HG02642 (cell line): ENCODE measurements at regions not wholly inside any gene's neighbourhood (a gene's known extent, or its start where the extent isn't known, plus 50 kb on each side); places are given as distances from the start of the nearest gene placed in this dataset.

Source experiments
- ATAC-seq: cut with Tn5 transposase; IDR thresholded peaks from one replicate; pipeline ENCODE4 v1.9.1; 2021; ENCODE audit warnings: mild to moderate bottlenecking; ENCODE audit not compliant: unreplicated experiment, poor library complexity

DNA sequence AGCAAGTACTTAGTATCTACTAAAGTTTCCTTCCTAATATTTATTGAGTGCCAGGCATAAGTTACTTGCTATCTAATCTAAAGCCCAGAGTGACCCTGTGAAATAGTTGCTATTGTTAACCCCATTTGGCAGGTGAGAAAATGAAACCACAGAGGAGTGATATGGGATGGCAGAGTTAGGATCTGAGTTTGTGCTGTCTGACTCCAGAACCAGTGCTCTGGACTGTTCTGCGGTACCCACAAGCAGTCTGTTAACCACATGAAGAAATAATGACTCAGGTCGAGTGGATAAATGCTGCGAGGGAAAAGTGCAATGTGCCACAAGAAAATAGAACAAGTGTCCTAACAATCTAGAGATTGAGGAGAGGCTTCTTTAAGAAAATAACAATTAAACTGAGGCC lies 60.7 kb upstream of the GZMB start:
- no peak for ATAC-seq

DNA sequence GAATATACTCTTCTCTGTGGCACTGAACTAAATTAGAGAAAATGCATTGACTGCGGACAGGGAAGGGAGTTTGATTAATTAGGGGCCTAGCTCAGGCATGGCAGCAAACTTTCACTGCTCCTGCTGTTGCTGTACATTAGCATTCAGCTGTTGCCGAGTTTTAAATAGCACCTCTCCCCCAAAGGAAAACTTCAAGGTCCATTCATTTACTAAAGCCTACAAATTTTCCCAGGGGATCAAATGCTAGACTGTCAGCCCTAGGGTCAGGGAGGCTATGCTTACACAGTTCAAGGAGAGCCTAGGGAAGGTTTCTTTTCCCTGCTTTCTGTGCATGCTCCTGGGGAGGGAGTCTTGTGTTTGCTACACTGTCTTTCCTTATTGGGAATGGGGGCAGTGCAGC lies 60.0 kb upstream of the GZMB start:
- no peak for ATAC-seq

DNA sequence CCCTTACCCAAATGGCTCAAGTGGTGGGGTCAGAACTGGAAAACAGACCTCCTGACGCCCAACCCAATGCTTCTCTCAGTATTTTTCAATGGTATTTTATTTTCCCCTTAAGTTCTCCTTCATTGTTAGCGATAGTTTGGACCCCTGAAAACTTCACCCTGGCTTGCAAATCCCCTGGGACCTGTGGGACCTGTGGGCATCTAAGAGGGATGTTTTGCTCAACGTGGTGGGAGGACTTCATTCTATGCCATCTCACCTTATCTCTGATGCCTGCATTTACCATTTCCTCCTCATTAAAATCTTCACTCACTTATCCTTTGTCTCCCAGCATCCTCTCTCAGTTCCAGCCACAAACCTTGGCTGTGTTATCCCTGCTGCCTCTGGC lies 59.4 kb upstream of the GZMB start:
- no peak for ATAC-seq

DNA sequence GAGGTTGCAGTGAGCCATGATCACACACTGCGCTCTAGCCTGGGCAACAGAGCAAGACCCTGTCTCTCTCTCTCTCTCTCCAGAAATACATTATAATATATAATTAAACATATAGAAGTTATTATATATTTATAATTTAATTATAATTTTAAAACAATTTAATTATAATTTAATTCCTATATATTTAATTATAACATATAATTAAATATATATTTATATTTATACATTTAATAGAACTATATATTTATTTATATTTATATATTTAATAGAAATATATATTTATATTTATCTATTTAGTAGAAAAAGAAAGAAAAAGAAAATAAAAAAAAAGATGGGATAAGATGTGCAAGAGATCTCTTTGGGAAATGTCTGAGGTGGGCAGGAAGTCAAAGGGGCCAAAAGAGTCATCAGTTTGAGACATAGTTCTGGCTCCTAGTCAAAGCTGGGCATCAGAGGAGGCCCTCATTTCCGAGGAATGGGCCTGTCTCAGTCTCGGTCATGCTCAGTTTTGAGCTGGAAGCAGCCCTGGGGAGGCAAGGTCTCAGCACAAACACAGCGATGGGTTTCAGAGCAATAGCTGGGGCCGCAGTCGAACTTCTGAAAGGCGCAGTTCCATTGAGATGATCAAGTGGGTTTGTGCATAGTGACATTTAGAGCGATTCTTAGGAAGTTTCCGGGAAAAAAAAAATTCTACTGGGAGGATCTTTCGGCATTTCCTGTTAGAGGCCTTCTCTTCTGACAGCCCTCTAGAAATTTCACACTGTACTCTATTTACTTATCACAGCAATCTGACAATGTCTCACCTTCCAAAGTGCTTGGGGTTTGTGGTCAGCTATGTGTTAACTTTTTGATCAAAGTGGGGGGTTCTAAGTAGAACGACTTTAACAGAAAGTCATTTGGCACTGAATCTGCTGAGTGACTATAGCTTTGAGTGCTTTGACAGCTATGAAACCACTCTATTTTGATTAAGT lies 58.7 kb upstream of the GZMB start:
- ATAC-seq: no peak

DNA sequence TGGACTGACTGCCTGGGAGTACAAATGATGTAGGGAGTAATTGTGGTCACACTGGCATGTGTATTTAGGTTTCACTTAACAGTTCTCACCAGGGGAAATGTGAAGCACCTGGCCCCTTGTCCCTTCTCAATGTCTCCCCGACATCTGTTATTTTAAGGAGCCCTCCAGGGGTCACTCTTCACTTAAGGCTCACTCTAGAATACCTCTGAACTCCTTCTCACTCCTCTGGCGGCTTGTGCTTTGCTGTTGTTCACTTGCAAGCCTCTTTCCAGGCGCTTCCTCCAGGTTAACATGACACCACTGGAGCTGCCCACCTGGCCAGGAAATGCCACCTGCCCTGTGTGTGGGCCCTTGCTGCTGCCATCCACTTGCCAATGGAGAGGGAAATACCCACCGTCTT lies 56.5 kb upstream of the GZMB start:
- ATAC-seq: no peak

DNA sequence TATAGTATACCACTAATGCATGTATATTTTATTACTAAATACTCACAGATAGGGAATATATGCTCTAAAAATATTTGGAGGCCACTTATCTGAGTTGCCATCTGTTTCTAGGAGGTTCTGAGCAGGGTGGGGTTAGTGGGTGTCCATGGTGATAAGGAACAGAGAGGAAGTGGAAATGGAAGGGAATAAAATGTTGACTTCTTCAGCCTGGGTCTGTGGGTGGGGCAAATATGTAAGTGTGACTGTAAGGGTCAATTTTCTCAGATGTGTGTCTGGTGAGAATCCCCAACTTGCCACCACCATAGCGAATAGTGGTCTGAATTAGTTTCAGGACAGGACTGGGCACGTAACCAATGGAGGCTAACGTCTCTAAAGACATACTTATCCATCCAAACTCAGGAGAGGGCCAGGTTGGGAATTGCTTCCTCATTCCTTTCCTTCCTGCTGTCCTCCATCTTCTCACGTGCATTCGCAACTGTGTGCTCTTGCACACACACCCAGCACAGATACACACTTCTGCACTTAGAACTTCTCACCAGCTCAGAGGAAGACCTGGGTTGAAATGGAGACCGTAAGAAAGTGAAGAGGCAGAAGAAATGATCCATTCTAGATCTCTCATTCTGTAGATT lies 54.2 kb upstream of the GZMB start:
- ATAC-seq: no peak
